ENCODE measurements at regions not wholly inside any gene's neighbourhood (a gene's known extent, or its start where the extent isn't known, plus 50 kb on each side); places are given as distances from the start of the nearest gene placed in this dataset.

- TF ChIP-seq CTCF (IDR thresholded peaks at IDR 0.05) (no peak), ZFX (IDR thresholded peaks at IDR 0.05; ENCODE audit: borderline replicate concordance) (no peak)
These were observed 176.3 kb upstream of the TNRC6C start for GRCh38 chr17:77782201-77782600.

Data from 22Rv1 (cell line).